Fibroblast of mammary gland (primary cell): ENCODE measurements at regions not wholly inside any gene's neighbourhood (a gene's known extent, or its start where the extent isn't known, plus 50 kb on each side); places are given as distances from the start of the nearest gene placed in this dataset.

ENCODE experiments used
- DNase-seq: peaks from one replicate; pipeline ENCODE4 v3.0.0-alpha.2; 2010; ENCODE audit warnings: low read depth
- H3K4me3 ChIP-seq: 2 replicates; pipeline ENCODE4 v1.5.1; 2011; ENCODE audit warnings: low read depth, mild to moderate bottlenecking, low read length, moderate library complexity; ENCODE audit not compliant: control insufficient read depth
- TF ChIP-seq, protein P1 (sequence below): conservative IDR thresholded peaks from 2 replicates; pipeline ENCODE4 v1.5.1; 2011; ENCODE audit warnings: low read depth, low read length, inconsistent platforms; ENCODE audit not compliant: control insufficient read depth, insufficient read depth

- TF ChIP-seq, protein P1, sequence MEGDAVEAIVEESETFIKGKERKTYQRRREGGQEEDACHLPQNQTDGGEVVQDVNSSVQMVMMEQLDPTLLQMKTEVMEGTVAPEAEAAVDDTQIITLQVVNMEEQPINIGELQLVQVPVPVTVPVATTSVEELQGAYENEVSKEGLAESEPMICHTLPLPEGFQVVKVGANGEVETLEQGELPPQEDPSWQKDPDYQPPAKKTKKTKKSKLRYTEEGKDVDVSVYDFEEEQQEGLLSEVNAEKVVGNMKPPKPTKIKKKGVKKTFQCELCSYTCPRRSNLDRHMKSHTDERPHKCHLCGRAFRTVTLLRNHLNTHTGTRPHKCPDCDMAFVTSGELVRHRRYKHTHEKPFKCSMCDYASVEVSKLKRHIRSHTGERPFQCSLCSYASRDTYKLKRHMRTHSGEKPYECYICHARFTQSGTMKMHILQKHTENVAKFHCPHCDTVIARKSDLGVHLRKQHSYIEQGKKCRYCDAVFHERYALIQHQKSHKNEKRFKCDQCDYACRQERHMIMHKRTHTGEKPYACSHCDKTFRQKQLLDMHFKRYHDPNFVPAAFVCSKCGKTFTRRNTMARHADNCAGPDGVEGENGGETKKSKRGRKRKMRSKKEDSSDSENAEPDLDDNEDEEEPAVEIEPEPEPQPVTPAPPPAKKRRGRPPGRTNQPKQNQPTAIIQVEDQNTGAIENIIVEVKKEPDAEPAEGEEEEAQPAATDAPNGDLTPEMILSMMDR: no peak
- no peak overlapping the region for H3K4me3 ChIP-seq
- no peak for DNase-seq
These were observed 299.9 kb downstream of the UACA start for GRCh38 chr15:70463453-70463834.

DNA sequence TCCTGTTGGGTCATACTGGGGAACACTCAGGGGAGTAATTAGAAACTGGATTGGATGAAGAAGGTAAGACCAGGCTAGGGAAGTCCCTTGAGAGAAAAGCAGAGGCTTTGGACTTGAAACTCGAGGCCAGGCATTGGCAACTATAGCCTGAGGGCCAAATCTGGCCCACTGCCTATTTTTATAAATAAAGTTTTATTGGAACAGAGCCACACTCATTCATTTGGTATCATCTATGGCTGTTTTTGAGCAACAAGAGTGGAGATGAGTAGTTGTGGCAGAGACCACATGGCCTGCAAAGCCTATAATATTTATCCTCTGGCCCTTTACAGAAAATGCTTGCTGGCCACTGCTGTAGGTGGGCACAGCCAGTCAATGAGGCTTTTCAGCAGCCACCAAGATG lies 301.4 kb downstream of the UACA start:
- no peak for DNase-seq
- no peak overlapping the region for H3K4me3 ChIP-seq
- TF ChIP-seq, protein P1: no peak

- no peak overlapping the region for H3K4me3 ChIP-seq
- DNase-seq: no peak
- TF ChIP-seq, protein P1: no peak
These were observed 302.3 kb downstream of the UACA start for GRCh38 chr15:70461017-70461416.

- H3K4me3 ChIP-seq: no peak overlapping the region
- DNase-seq: no peak
- TF ChIP-seq, protein P1: no peak
These were observed 304.0 kb downstream of the UACA start for GRCh38 chr15:70459312-70459711.

GRCh38 chr15:70453766-70454165 lies 309.6 kb downstream of the UACA start:
- no peak for DNase-seq
- H3K4me3 ChIP-seq: no peak overlapping the region
- TF ChIP-seq, protein P1: no peak

GRCh38 chr15:70453238-70453637 lies 310.1 kb downstream of the UACA start:
- no peak for DNase-seq
- H3K4me3 ChIP-seq: no peak overlapping the region

More at GRCh38 chr15:70453238-70453637, 310.1 kb downstream of the UACA start:
- TF ChIP-seq, protein P1: no peak
